ENCODE measurements at regions not wholly inside any gene's neighbourhood (a gene's known extent, or its start where the extent isn't known, plus 50 kb on each side); places are given as distances from the start of the nearest gene placed in this dataset.

- in situ Hi-C loops (cut with MboI; ENCODE audit: low sequenced_read_pairs, unreplicated experiment), result no loop called here
- TF ChIP-seq CTCF (IDR thresholded peaks at IDR 0.05; ENCODE audit: borderline replicate concordance, control extremely low read depth, extremely low read depth, insufficient read depth, missing control alignments), result no peak
- DNase-seq (ENCODE audit: low spot score), result no peak
Measured at GRCh38 chr5:159638954-159639559, 277.2 kb upstream of the ADRA1B start.

GRCh38 chr5:159639590-159639989 is 276.7 kb upstream of the ADRA1B start:
- TF ChIP-seq CTCF (IDR thresholded peaks at IDR 0.05; ENCODE audit: borderline replicate concordance, control extremely low read depth, extremely low read depth, insufficient read depth, missing control alignments), result no peak
- in situ Hi-C loops (cut with MboI; ENCODE audit: low sequenced_read_pairs, unreplicated experiment), result no loop called here
- no peak for DNase-seq (ENCODE audit: low spot score)

GRCh38 chr5:159640446-159640845 is 275.8 kb upstream of the ADRA1B start:
- in situ Hi-C loops (cut with MboI; ENCODE audit: low sequenced_read_pairs, unreplicated experiment), result no loop called here
- no peak for TF ChIP-seq CTCF (IDR thresholded peaks at IDR 0.05; ENCODE audit: borderline replicate concordance, control extremely low read depth, extremely low read depth, insufficient read depth, missing control alignments)
- DNase-seq (ENCODE audit: low spot score), result no peak

GRCh38 chr5:159640921-159641320 is 275.4 kb upstream of the ADRA1B start:
- no peak for TF ChIP-seq CTCF (IDR thresholded peaks at IDR 0.05; ENCODE audit: borderline replicate concordance, control extremely low read depth, extremely low read depth, insufficient read depth, missing control alignments)
- in situ Hi-C loops (cut with MboI; ENCODE audit: low sequenced_read_pairs, unreplicated experiment), result no loop called here
- DNase-seq (ENCODE audit: low spot score), result no peak

GRCh38 chr5:159641371-159642039 is 274.8 kb upstream of the ADRA1B start:
- in situ Hi-C loops (cut with MboI; ENCODE audit: low sequenced_read_pairs, unreplicated experiment), result no loop called here
- DNase-seq (ENCODE audit: low spot score), result no peak

GRCh38 chr5:159642379-159642778 is 273.9 kb upstream of the ADRA1B start:
- no peak for TF ChIP-seq CTCF (IDR thresholded peaks at IDR 0.05; ENCODE audit: borderline replicate concordance, control extremely low read depth, extremely low read depth, insufficient read depth, missing control alignments)
- no peak for DNase-seq (ENCODE audit: low spot score)
- in situ Hi-C loops (cut with MboI; ENCODE audit: low sequenced_read_pairs, unreplicated experiment), result no loop called here

More at GRCh38 chr5:159641371-159642039, 274.8 kb upstream of the ADRA1B start:
- TF ChIP-seq CTCF (IDR thresholded peaks at IDR 0.05; ENCODE audit: borderline replicate concordance, control extremely low read depth, extremely low read depth, insufficient read depth, missing control alignments), result no peak

Measured in GM13976 (cell line).